NCI-H146 (cell line): ENCODE measurements at regions not wholly inside any gene's neighbourhood (a gene's known extent, or its start where the extent isn't known, plus 50 kb on each side); places are given as distances from the start of the nearest gene placed in this dataset.
A peak's percentile ranks its signal among the peaks of the same experiment; 100 is the strongest.

Source experiments
- DNase-seq: peaks from one replicate; lab custom pipeline; 2025; lab: John Stamatoyannopoulos, UW

DNA sequence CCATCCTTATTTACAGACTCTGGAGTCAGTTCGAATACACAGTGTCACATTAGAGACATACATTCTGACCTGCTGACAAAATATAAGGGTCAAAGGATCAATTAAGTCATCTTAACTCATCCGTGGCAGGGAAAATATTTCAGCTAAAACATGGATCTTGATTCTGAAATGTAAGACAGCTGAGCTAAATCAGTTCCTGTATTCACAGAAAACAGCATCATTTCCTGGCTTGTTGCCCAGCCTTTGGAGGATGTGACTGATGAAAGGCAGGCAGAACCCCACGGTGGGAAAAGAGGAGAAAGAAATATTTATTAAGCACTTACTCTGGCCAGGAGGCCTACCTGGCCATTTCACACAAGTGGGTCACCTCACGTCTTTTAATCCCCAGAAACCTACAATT is 101.9 kb downstream of the GAS2L3 start:
- peak; percentile 50 for DNase-seq

DNA sequence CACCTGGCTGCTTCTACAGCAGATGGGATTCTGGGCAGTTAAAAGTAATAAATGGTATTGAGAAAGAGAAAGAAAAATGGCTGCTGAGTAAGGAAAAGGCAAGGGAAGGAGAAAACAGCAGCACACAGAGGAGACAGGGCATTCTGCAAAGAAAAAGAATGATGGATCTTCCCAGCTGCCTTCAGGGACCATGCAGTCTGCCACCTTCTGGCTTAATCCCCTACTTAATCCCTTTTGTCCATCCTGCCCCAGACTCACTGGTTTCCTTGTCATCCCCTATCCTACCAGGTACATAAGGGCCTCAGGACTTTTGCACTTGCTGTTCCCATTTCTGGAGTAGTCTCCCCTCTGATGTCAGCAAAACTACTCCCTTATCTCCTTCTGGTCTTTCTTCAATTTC is 107.6 kb downstream of the GAS2L3 start:
- DNase-seq = no peak

DNA sequence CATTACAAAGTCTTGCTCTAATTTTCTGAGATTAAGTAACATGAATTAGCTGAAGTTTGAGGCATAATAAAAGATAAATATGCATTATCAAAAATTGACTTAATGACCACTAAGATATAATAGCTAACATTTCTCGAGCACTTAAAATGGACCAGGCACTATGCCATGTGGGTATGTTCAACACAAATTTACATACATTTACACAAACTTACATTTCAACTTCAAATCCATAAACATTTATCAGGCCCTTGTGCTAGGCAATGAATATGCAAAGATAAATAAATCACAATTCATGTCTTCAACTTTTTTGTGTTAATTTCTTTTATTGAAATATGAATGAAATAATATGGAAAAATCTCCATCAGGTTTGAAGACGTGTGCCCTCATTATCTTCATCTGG is 108.7 kb downstream of the GAS2L3 start:
- no peak for DNase-seq

DNA sequence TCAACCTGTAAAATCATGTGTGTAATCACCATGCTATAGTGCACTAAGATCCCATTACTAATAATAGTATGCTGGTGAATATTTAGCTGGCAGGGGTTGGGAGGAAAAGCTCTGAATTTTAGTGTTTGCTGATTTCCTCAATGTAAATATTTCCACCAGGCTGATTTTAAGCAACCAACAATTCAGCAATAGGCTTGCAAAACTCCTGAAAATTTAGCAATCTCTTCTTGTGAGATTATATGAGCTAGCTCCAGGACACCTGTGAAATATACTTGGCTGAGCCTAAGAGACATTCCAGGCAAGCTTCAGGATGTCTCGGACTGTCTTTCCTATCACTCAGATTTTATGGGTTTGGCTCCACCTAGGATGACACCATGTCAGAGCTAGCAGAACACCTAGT is 106.9 kb upstream of the ANO4 start:
- DNase-seq = no peak

DNA sequence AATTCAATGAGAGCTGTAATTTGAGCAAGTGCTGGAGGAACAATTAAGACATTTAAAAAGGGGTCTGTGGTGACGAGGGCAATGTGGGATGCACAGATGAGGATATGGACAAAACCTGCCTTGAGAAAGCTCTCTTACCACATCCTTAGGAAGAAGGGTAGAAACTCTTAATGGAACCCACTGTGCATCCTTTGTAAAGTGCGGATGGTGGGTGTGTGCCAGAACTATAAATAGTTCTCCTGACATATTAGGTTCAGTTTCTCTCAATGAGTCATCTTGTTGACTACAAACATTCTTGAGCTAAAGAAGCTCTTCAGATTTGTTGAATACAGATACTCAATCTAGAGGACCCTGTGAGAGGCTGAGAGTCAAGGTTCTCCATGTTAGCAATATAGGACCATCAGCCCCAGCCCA is 106.1 kb upstream of the ANO4 start:
- DNase-seq = no peak

DNA sequence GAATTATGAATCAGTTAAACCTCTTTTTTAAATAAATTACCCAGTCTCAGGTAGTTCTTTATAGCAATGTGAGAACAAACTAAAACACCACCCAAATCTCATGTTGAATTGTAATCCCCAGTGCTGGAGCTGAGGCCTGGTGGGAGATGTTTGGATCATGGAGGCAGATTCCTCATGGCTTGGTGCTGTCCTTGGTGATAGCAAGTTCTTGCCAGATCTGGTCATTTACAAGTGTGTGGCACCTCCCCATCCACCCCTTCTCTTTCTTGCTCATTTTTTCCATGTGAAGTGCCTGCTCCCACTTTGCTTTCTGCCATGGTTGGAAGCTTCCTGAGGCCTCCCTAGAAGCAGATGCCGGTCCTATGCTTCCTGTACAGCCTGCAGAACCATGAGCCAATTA is 102.1 kb upstream of the ANO4 start:
- DNase-seq = no peak

DNA sequence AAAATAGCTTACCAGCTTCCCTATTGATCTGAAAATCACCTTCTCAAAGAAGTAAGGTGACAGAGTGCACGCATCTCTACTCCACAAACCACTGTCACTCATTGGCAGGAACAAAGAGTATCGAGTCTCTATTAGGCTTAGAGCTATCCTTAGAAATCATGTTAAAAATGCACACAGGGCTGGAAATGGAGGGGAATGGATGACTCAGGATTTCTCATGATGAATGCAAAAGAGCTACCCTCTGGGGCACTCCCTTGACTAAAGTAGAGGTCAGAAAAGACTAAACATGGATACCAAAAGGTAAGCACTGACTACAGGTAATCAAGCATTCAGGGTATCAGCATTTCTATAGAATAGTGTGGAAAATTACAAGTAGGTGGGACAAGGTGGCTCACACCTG is 96.1 kb upstream of the ANO4 start:
- no peak for DNase-seq

DNA sequence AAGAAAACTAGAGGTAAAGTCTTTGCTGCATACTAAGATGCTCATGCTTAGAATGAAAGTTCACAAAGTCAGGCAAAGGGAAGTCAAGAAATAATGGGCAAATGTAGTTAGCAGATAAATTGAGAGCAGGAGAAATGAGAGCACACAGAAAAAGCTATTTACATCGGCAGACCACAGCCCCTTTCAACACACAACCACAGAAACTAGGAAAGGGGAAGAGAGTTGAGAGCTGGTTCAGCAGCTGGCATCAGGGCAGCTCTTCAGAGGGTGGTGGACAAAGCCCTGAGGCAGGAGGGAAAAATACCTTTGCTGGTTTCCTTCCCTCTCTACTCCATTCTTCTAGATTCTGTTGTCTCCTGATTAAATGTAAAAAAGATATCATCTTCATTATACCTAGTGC is 95.4 kb upstream of the ANO4 start:
- no peak for DNase-seq

DNA sequence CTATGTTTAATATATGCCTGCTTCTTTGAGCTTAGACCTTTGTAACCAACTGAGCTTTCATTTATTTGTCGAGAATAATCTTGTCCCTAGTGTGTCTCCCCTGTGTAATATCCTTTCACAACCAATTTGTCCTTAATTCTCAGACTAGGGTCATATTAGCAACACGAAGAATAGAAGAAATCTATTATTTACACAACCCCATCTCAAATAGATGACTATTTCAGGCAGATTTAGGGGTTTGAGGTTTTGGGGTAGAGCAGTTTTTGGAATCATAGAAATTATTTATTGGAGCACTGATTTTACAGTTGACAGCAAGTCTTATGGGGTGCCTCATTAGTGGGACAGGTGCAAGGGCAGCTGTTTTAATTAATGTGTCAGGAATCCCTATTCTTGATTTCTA is 91.2 kb upstream of the ANO4 start:
- no peak for DNase-seq

DNA sequence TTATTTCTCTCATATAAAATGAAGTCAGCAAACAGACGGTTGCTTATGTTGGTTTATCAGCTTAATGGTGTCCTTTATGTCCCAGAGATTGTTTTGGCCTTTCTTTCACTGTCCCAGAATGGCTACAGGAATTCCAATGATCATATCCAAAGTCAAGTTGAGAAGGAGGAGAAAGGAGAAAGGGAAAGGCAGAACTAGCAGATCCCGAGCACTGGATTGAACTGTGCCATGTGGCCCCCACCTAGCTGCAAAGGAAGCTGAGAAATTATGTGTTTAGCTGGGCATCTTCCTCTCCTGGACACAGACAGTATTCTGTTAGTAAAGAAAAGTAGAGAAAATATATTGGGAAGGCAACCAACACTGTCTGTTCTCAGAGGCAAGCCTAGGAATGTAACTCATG is 90.7 kb upstream of the ANO4 start:
- no peak for DNase-seq

DNA sequence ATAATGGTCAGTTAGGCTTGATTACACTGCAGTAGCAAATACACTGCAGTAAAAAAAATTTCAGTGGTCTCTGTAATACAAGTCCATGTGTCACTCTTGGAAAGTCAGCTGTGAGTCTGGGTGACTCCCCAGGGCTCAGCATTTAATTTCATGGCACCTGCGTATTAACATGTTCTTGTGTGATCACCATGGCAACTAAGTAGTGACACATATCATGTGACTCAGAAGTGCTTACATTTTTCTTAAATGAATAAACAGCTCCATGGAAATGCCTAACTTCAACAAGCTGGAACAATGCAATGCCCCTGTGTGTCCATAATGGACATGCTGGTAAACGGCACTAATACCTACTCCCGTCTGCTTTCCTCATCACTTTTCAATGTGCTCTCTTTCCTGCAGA is 88.5 kb upstream of the ANO4 start:
- peak; percentile 68 for DNase-seq

DNA sequence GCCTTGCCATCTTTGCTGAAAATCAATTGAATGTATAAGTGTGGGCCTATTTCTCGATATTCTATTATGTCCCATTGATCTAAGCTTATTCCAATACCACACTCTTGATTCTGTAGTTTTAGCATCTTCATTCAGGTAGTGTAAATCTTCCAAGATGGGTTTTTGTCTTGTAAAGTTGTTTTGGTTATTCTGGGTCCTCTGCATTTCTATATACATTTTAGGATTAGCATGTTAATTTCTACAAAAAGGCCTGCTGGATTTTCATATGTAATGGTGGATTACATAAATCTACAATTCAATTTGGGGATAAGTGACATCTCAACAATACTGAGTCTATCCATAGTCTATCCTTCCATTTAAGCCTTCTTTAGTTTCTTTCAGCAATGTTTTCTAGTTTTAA is 86.0 kb upstream of the ANO4 start:
- DNase-seq = no peak

DNA sequence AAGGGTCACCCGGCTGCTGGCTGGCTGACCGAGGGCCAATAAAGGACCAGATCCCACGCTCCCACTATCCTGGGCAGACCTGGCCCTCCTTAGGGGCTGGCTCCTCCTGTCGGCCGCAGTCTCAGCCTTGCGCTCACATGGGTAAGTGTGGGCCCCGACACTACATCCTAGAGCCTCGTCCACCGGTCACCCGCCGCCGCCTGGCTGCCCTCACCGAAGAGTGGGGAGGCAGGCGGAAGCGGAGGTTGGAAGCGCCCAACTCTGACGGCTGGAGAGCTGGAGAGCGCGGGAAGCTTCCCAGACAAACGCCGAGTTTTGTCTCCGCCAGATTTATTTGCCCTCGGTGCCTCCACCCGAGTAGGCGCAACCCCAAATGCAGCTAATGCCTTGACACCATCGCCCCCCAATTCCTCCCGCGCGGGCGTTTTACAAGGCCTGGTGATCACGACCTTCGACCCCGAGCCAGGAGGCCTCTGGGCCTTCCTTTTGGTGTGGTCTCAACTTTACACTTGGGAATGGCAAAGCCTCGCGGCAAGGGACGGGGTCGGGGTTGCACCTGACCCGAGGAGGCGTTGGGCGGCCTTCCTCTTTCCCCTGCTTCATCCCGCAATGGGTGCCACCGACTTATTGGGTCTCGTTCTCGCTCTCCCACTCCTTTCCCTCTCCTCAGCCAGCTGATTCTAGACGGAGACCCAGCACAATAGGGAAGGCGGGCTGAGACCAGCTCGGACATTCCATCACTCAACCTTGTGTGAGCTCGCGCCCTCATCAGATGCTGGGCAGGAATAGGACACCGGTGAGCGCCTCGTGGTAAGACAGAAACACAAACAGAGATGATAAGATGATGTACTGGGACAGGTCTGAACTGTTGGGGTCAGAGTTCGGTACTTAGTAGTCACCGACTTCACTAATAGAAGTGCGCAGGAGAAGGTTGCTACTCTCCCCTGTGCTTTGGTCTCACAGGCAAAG is 78.3 kb upstream of the ANO4 start:
- no peak for DNase-seq

DNA sequence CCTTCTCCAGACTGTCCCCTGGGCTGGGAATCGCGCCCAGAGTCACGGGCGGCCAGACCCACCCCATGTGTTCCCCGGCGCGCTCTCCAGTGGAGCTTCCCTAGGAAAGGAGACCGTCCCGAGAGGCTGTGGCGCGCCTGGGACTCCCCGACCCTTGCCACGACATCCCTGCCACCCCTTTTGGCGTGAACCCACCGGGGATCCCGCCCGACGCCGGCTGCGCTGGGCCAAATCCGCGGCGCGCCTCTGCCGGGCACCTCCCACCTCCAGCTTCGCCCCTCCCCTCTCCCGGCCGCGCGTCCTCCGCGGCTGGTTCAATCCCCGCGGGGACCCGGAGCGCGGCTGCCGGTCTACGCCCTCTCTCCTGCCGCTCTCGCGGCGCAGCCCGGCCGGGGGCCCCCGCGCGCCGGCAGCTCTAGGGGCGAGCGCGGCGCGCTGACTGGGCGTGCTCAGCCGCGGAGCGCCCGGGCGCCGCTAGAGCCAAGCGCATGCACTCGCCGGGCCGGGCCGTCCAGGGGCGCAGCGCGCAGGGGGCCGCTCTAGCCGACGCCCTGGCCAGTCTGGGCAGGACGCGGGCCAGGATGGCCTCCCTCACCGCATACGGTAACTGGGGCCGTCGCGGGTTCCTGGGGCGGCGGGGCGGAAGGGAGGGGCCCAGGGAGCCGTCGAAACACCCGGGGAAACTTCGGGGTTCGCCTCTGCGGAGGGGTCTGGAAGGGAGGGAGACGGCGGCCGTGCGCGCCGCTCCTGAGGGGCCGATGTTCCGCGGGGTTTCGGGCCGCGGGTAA is 77.4 kb upstream of the ANO4 start:
- DNase-seq = peak; percentile 42

DNA sequence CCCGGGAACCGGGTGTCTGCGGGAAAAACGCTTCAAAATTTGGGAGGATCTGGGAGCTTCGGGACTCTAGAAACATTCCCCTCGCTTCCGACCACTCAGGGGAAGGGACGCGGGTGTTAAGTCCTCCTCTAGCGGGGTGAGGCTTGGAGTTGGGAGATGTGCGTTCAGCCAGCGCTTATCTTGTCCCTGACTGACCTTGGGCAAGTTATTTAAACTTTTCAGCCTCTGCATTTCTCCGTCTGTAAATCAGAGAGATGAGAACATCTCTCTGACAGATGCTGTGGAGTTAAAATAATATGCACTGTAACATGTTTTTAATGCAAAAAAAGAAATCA is 76.9 kb upstream of the ANO4 start:
- peak; percentile 9 for DNase-seq

DNA sequence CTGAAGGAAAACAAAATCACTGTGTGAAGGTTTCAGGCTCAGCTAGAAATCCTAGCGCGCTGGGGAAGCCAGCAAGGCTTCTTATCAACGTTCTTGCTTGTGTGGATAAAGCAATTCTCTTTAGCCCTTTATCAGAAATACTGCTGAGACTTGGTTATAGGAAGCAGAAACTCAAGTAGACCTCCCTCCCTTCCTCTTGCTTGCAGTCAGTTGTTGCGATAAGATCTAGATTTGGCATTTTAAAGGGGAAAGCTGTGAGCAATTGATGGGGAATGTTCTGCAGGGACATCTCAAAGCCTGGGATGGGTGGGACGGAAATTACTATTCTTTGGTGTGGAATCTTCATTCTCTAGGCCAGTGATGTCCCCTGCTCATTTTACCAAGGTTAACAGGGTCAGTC is 76.4 kb upstream of the ANO4 start:
- DNase-seq = no peak

DNA sequence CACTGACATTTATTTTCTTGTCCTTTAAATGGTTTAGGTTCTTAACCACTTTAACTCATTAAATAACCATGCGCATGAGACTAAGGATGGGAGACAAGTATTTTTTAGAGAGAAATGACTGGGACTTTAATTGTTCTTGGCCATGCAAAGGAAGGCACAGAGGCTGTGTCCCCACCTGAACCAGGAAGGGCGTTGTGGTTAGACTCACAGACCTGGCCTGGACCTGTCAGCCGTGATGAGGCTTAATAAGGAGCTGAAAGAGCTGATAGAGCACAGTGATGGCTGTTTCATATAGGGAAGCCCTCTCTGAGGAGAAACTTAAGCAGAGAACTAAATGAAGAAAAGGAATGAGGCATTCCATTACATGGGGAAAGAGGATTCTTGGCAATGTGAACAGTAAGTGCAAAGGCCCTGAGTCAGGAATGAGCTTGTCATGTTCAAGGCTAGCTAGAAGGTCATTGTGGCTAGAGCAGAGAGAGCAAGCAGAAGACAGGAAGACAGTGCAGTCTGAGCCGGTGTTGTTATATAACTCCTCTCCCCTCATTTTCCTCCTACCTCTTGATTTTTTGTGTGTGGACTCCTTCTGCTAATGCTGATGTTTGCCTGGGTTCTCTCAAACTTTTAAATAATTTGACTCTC is 74.4 kb upstream of the ANO4 start:
- no peak for DNase-seq

DNA sequence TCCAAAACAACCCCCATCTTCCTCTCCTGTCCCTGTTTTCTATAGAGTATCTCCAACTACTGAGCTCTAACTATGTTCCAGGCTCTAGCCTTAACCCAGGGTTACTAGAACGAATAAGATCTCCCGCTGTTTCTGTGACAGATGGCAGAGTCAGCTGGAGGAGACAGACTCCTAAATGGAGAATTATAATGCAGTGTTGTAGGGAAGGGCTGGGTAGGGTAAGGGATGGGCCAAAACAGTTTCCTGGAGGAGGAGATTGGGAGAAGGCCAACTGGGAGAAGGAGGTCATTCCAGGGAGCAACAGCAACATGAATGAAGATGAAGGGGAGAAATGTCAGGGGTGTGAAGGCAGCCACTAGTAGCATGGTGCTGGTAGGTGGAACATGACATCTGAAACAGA is 73.4 kb upstream of the ANO4 start:
- DNase-seq = no peak

DNA sequence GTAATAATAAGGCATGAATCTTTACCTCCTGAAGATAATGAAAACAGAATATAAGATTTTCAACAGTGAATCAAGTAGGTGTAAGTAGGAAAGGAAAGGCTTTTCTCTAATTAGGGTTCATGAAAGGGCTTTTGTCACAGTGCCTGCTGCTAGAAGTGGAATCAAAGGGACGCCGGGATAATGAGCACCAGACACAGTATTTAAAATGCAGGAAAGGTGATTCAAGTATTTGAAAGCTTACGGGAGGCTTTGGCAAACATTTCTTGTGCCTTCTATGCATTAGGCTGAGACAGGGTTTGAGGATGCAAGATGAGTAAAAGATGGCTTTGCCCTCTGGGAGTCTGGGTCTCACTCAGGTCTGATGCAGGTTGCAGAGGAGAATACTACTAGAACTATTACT is 70.5 kb upstream of the ANO4 start:
- peak; percentile 21 for DNase-seq

DNA sequence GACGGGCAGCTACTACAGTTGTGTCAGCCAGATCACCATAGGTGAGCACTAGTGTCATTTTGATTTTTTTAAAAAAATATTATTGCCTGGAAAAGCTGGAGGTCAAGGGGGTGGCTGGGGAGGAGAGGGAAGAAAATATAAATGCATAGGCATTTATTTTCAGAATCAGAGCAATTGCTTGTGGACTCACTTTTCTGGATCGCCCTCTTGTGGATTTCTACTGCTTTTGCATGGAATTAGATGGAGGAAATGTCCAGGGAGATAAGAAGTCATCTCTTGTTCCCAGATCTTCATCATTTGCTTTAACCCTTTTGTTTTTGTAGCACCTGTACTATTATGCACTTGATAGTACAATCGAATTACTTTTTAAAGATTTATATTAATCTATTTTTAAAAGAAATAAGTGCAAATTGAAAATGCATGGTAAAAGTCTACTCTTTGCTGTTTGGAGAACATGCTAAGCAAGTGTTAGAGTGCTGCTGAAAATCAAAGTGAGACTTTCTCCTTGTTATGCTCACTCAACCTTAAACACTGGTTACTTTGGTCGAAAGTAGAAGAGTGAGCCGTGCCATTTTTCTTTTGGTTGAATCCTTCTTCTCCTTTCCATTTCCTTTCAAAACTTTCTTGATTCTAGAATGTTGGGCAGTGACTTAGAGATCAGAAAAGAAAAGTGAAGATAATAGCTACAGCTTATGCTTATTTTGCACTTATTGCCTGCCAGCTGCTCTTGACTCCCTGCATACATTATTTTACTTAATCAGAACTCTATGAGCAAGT is 60.6 kb upstream of the ANO4 start:
- peak; percentile 63 for DNase-seq

DNA sequence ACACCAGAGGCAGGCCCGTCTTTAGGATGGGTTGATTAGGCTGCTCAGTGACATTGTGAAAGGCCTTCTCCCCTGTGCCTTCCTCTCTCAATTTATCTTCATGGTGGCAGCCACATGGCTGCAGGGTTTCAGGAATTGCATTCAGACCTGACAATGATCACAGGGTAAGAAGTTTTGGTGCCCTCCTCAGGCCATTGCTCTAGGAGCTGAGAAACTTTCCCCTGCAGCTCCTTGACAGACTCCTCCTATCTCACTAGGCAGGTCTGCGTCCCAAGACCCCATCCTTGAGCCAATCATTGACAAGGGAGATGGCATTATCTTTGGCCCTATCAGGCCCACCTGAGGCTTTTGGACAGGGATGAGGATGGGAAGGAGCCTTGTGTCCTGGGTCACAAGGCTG is 57.4 kb upstream of the ANO4 start:
- DNase-seq = no peak

DNA sequence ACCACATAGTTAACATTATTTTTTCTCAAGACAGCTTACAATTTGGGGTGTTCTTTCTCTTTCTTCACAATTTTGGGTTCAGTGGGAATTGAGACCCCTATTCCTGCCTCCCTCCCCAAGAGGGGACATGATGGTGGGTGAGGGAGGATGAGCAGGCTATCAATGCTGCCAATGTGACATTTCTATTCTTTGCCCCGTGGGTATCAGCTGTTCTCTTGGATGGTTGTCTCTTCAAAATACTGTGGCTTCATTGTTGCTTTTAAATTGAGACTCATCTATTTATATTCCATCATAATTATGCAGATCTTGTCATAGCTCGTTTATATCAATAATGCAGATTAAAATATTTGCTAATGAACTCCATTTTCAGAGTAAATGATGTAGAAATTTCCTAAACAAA is 56.5 kb upstream of the ANO4 start:
- no peak for DNase-seq
